Endothelial cell of umbilical vein (primary cell): ENCODE measurements at regions not wholly inside any gene's neighbourhood (a gene's known extent, or its start where the extent isn't known, plus 50 kb on each side); places are given as distances from the start of the nearest gene placed in this dataset.

ENCODE experiments used
- BruUV-seq: library from RNA; stranded (reverse); fragments of 400-500 nt; replicated peaks from 2 replicates; lab custom pipeline; 2021; lab: Mats Ljungman, UMichigan
- CTCF ChIA-PET: fragments of 300-600, 350-600 bp; sonication (Branson Sonifier 250); formaldehyde crosslinking; loops from one replicate; lab custom pipeline; 2021; ENCODE audit warnings: antibody characterized with exemption, inconsistent platforms; lab: Charles Lee
- POLR2A ChIA-PET: fragments of 300-600, 350-600 bp; sonication (Branson Sonifier 250); formaldehyde crosslinking; loops from one replicate; lab custom pipeline; 2021; ENCODE audit warnings: antibody characterized with exemption, inconsistent platforms; lab: Charles Lee
- DNase-seq: peaks from one replicate; pipeline ENCODE4 v3.0.0-alpha.2; 2011; ENCODE audit warnings: low read depth, low spot score
- FAIRE-seq: peaks from 2 replicates; lab custom pipeline; 2011; peaks lifted over from hg19 to GRCh38; lab: Jason Lieb, UNC
- H2AFZ ChIP-seq: 2 replicates; pipeline ENCODE4 v1.6.0; 2012; ENCODE audit warnings: low read depth, low read length, control low read depth, inconsistent platforms
- H3K27ac ChIP-seq: 2 replicates; pipeline ENCODE4 v1.5.1; 2011; ENCODE audit warnings: low read depth, mild to moderate bottlenecking, control low read depth, low read length, moderate library complexity; ENCODE audit not compliant: insufficient read depth
- H3K27me3 ChIP-seq, 2 experiments: 2 replicates each; pipeline versions ENCODE4 v1.6.0 to v1.6.1; 2011; ENCODE audit warnings: low read length in 2 of 2, mixed read lengths in 1 of 2; ENCODE audit not compliant: control insufficient read depth in 2 of 2, insufficient read depth in 2 of 2
- H3K36me3 ChIP-seq, 2 experiments: 2 replicates in 1 of 2; 3 replicates in 1 of 2; pipeline ENCODE4 v1.5.1; 2011; ENCODE audit warnings: low read length in 2 of 2, mild to moderate bottlenecking in 1 of 2, moderate library complexity in 1 of 2; ENCODE audit not compliant: control insufficient read depth in 2 of 2, insufficient read depth in 2 of 2; ENCODE audit errors: extremely low read depth in 1 of 2
- H3K4me1 ChIP-seq: 3 replicates; pipeline ENCODE4 v1.5.1; 2011; ENCODE audit warnings: mild to moderate bottlenecking, low read length; ENCODE audit not compliant: control insufficient read depth, insufficient read depth; ENCODE audit errors: extremely low read depth
- H3K4me2 ChIP-seq: 2 replicates; pipeline ENCODE4 v1.6.1; 2011; ENCODE audit warnings: low read length, control low read depth, mixed read lengths; ENCODE audit not compliant: insufficient read depth
- H3K4me3 ChIP-seq, 3 experiments: fragments of 200-600 bp in 1 of 3; sonication (generic), shearing (Covaris generic) in 1 of 3; replicated peaks in 1 of 3; 2 replicates each; pipeline ENCODE4 v1.5.1; 2011 to 2016; ENCODE audit warnings: control low read depth in 3 of 3, low read length in 3 of 3, mild to moderate bottlenecking in 2 of 3, inconsistent platforms in 1 of 3, low read depth in 1 of 3, moderate library complexity in 1 of 3; ENCODE audit not compliant: insufficient read depth in 1 of 3
- H3K79me2 ChIP-seq: 2 replicates; pipeline ENCODE4 v1.6.0; 2012; ENCODE audit warnings: low read length, inconsistent platforms; ENCODE audit not compliant: control insufficient read depth, insufficient read depth
- H3K9ac ChIP-seq: replicated peaks from 2 replicates; pipeline ENCODE3; 2011; ENCODE audit warnings: low read length, control low read depth; ENCODE audit not compliant: insufficient read depth; ENCODE audit errors: extremely low read depth
- H3K9me1 ChIP-seq: replicated peaks from 3 replicates; pipeline ENCODE4 v1.6.0; 2011; ENCODE audit warnings: mild to moderate bottlenecking, low read length; ENCODE audit not compliant: control insufficient read depth, insufficient read depth; ENCODE audit errors: extremely low read depth
- H3K9me3 ChIP-seq: replicated peaks from 2 replicates; pipeline ENCODE4 v1.5.1; 2012; ENCODE audit warnings: low read length, inconsistent platforms; ENCODE audit not compliant: control insufficient read depth, insufficient read depth
- H4K20me1 ChIP-seq: replicated peaks from 2 replicates; pipeline ENCODE3; 2011; ENCODE audit warnings: mild to moderate bottlenecking, low read length; ENCODE audit not compliant: control insufficient read depth, insufficient read depth; ENCODE audit errors: extremely low read depth
- EZH2 ChIP-seq: IDR thresholded peaks from 2 replicates; pipeline ENCODE4 v1.6.1; 2012; ENCODE audit warnings: borderline replicate concordance, low read depth, mild to moderate bottlenecking, moderate library complexity, low read length, inconsistent platforms; ENCODE audit not compliant: severe bottlenecking
- FOS ChIP-seq: IDR thresholded peaks from 2 replicates; pipeline ENCODE4 v1.6.1; 2011; ENCODE audit warnings: mild to moderate bottlenecking, low read length, moderate library complexity, borderline replicate concordance; ENCODE audit not compliant: insufficient read depth
- GATA2 ChIP-seq: IDR thresholded peaks from 2 replicates; pipeline ENCODE4 v1.7.0; 2011; ENCODE audit warnings: low read depth, mild to moderate bottlenecking, moderate library complexity, mixed read lengths, low read length; ENCODE audit not compliant: insufficient read length, insufficient read depth
- JUN ChIP-seq: IDR thresholded peaks from 2 replicates; pipeline ENCODE4 v1.6.1; 2011; ENCODE audit warnings: borderline replicate concordance, low read depth; ENCODE audit not compliant: insufficient read length, insufficient read depth
- MAX ChIP-seq: IDR thresholded peaks from 2 replicates; pipeline ENCODE4 v1.6.1; 2011; ENCODE audit not compliant: insufficient read depth, insufficient read length
- MYC ChIP-seq: IDR thresholded peaks from one replicate; pipeline ENCODE4 v1.6.1; 2011; ENCODE audit warnings: mild to moderate bottlenecking, low read depth, low read length
- POLR2A ChIP-seq: IDR thresholded peaks from 2 replicates; pipeline ENCODE4 v1.6.1; 2012; ENCODE audit warnings: low read depth, mild to moderate bottlenecking, control low read depth, low read length
- POLR2AphosphoS5 ChIP-seq: IDR thresholded peaks from 2 replicates; pipeline ENCODE4 v1.6.1; 2012; ENCODE audit warnings: low read depth, mild to moderate bottlenecking, control low read depth, low read length, moderate library complexity; ENCODE audit not compliant: insufficient read depth
- dilution Hi-C: fragments of 300-500 bp; cut with MboI; formaldehyde crosslinking; loops from one replicate; pipeline ENCODE4 v1.15.0; 2019; ENCODE audit warnings: low sequenced_read_pairs; ENCODE audit not compliant: extremely low pct_ligation_motif_present
- intact Hi-C: fragments of 100-400 bp; cut with micrococcal nuclease; formaldehyde crosslinking; loops from one replicate; pipeline ENCODE4 v1.10.0; 2022
- TF ChIP-seq, protein P1 (sequence below), 2 donors: IDR thresholded peaks; 1 replicate in 1 of 2; 2 replicates in 1 of 2; pipeline ENCODE4 v1.5.1; 2011; ENCODE audit warnings: low read length in 2 of 2, mild to moderate bottlenecking in 2 of 2, moderate library complexity in 2 of 2, control low read depth in 1 of 2, inconsistent platforms in 1 of 2, low read depth in 1 of 2; ENCODE audit not compliant: insufficient read depth in 1 of 2; ENCODE audit errors: extremely low read depth in 1 of 2

GRCh38 chr12:108050696-108051095 lies 78.4 kb upstream of the WSCD2 start:
- dilution Hi-C loops (no loop called here), intact Hi-C loops (no loop called here)
- no peak overlapping the region for H3K4me2 ChIP-seq
- ChIA-PET POLR2A (no interaction called here), CTCF (no interaction called here)
- no peaks in the 10 kb centered on the region for H3K4me1 ChIP-seq
- TF ChIP-seq JUN (no peak), FOS (no peak), MYC (no peak), GATA2 (no peak), POLR2A (no peak), EZH2 (no peak), POLR2AphosphoS5 (no peak), MAX (no peak)
- TF ChIP-seq, protein P1, sequence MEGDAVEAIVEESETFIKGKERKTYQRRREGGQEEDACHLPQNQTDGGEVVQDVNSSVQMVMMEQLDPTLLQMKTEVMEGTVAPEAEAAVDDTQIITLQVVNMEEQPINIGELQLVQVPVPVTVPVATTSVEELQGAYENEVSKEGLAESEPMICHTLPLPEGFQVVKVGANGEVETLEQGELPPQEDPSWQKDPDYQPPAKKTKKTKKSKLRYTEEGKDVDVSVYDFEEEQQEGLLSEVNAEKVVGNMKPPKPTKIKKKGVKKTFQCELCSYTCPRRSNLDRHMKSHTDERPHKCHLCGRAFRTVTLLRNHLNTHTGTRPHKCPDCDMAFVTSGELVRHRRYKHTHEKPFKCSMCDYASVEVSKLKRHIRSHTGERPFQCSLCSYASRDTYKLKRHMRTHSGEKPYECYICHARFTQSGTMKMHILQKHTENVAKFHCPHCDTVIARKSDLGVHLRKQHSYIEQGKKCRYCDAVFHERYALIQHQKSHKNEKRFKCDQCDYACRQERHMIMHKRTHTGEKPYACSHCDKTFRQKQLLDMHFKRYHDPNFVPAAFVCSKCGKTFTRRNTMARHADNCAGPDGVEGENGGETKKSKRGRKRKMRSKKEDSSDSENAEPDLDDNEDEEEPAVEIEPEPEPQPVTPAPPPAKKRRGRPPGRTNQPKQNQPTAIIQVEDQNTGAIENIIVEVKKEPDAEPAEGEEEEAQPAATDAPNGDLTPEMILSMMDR (IDR thresholded peaks at IDR 0.05; ENCODE audit: extremely low read depth in 1 of 2, insufficient read depth in 1 of 2, low read depth in 1 of 2, low read length in 2 of 2): no peak
- no peaks in the 10 kb centered on the region for H3K27me3 ChIP-seq
- no peak overlapping the region for H3K27ac ChIP-seq
- no peak overlapping the region for H2AFZ ChIP-seq
- H3K9me1 ChIP-seq: no peaks in the 10 kb centered on the region
- BruUV-seq: no TSS peak
- no peak for FAIRE-seq
- no peak for DNase-seq
- no peak overlapping the region for H3K9ac ChIP-seq
- H3K79me2 ChIP-seq: no peaks in the 10 kb centered on the region
- no peaks in the 10 kb centered on the region for H3K9me3 ChIP-seq
- H3K4me3 ChIP-seq: no peak overlapping the region
- H4K20me1 ChIP-seq: no peaks in the 10 kb centered on the region
- no peaks in the 10 kb centered on the region for H3K36me3 ChIP-seq
